DMS53 (cell line): ENCODE measurements at regions not wholly inside any gene's neighbourhood (a gene's known extent, or its start where the extent isn't known, plus 50 kb on each side); places are given as distances from the start of the nearest gene placed in this dataset.
"Not testable (repeated sequence)": the region's sequence is repeated elsewhere in the genome, so short reads cannot be mapped to it uniquely, and the experiment has no call there.

ENCODE experiments used
- DNase-seq: peaks from one replicate; lab custom pipeline; 2025; lab: John Stamatoyannopoulos, UW

GRCh38 chr14:105919458-105920150 lies 393.2 kb downstream of the TMEM121 start:
- no peak for DNase-seq

DNA sequence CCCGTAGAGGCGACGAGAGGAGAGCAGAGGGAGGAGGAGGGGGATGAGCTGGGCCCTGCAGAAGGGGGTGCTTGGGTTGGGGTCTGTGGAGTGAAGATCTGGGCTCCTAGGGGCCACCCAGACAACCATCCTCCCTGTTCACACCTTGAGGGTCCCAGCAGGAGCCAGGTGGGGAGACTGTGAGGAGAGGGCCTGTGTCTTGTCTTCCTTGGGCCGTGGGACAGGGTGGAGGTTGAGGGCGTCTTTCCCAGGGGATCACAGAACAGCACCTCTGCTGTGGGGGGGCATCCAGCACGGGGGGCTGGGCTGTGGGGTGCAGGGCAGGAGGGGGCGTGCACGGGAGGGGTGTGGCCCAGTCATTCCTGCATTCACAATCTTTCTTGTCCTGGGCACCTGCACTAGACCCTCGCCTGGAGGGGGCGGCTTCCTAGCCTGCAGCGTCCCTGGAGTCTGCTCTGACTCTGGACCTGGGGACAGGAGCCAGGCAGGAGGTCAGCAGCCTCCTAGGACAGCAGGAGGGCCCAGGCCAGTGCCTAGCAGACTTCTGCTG lies 393.8 kb downstream of the TMEM121 start:
- not testable (repeated sequence) for DNase-seq

GRCh38 chr14:105920803-105921755 lies 394.7 kb downstream of the TMEM121 start:
- not testable (repeated sequence) for DNase-seq

DNA sequence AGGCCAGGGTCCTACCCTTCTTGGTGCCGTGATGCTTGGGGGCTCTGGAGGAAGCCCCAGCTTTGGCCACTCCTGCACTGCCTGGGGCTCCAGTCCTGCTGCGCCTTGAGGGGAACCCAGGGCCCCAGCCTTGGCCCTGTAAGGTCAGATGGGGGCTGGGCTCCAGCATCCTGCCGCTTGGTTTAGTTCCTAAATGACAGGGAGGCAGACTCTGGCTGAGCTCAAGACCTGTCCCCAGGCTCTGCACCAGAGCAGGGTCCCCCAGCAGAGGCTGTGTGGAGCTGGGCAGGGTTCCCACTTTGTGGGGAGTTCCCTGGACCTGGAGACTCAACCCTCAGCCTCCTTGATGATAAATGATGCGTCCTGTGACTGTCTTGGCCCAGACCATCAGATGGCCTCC lies 395.4 kb downstream of the TMEM121 start:
- DNase-seq = not testable (repeated sequence)

GRCh38 chr14:105923520-105924191 lies 397.3 kb downstream of the TMEM121 start:
- DNase-seq = not testable (repeated sequence)

DNA sequence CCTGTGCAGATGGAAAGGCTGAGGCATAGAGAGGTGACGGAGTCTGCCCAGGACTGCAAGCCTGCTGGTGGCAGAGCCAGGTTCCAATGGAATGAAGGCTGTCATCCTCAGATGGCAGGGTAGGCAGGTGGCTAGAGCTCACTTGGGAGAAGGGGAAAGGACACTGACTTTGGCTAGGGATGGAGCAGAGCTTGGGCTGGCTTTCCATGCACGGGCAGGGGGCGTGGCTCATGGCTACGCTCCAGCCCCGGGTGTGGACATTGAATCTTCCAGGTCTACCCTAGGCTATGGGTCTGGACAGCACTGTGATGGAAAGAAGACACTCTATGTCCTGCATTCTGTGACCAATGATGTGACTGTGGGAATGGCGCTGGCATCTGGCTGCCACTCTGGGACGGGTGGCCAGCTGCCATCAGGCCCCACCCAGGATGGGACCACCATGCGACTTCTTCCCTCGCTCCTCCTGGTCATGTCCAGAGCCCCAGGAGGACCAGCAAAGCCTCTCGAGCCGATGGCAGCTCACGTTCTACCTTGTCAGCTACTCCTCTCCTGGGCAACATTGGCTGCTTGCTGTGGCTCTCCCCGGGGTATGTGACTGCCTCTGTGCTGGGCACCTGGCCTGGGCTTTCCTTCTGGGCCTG lies 398.7 kb downstream of the TMEM121 start:
- no peak for DNase-seq

GRCh38 chr14:105925615-105926372 lies 399.4 kb downstream of the TMEM121 start:
- no peak for DNase-seq

- DNase-seq = no peak
These were observed 400.2 kb downstream of the TMEM121 start for GRCh38 chr14:105926373-105927095.

DNA sequence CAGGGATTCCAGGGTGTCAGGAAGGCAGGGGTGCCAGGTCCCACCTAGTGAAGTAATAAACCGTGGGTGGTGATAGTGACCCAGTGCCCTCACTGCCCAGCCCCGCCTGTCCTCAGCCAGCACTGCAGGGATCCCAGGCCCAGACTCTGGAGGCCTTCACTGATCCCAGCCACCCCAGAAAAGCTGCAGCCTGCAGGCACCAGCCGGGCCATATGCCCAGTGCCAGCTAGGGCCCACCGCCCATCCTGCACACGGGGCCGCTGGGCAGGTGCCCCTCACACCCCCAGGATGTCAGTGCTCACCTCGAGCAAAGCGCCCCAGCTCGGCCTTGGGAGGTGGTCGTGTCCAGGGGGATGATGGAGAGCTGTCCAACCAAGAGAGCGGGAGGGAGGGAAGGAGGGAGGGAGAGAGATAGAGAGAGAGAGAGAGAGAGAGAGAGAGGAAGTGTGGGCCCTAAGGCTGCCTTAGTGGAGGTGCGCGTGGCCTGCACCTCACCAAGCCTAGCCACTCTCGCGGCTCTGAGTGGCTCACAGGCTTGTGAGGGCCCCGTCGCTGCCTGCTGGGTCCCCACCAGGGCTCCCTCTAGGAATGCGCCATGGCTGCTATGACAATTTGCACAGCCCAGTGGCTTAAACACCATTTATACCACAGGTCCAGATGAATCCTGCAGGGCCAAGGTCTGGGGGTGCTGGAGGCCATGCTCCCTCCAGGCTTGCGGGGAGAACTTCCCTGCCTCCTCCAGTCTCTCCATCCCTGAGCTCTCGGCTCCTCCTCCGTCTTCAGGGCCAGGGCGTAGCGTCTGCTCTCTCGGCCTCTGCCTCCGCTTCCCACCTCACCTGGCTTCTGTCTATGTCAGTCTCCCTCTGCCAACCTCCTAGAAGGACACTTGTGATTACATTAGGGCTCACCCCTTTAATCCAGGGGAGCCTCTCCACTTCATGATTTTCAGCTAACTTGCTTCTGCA lies 401.0 kb downstream of the TMEM121 start:
- DNase-seq = no peak

DNA sequence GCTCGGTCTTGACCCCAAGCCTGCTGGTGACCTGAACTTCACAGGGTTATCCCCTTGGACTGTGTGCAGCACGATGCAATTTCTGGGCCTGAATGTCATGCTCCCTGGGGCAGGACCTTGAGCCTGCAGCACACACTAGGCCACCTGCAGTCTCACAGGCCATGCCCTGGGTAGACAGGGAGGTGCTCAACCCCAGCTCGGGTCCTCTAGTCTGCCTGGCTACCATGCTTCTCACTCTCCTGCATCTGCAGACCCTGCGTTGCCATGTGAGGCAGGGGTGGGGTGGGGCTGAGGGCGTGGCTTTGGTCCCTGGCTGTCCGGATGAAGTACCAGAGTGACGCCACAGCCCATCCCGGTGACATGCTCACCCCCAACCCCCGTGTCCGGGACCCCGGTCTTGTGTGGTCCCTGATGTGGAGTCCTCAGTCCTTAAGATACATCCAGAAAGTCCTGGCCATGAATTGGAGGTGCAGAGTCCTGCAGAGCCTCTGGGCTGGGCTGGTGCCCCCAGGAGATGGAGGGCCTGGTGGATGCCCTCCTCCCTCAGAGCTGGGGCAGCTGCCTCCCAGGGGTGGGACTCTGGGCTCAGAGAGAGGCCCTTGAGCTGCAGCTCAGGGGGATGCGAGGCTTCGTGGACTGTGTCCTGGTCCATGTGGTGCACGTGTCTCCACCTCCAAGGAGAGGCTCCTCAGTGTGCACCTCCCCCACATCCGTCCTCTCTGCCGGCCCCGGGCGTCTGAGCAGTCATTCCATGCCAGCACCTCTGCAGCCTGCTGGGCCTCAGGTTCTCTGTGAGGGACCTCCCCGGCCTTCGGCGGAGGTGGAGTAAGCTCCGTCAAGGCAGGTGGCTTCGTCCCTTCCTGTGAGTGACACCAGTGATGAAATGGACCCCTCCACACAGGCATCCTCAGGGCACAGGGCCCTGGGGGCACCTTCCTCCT lies 402.1 kb downstream of the TMEM121 start:
- DNase-seq = not testable (repeated sequence)

GRCh38 chr14:105929327-105930081 lies 403.1 kb downstream of the TMEM121 start:
- no peak for DNase-seq

GRCh38 chr14:105930572-105930971 lies 404.2 kb downstream of the TMEM121 start:
- DNase-seq = no peak

DNA sequence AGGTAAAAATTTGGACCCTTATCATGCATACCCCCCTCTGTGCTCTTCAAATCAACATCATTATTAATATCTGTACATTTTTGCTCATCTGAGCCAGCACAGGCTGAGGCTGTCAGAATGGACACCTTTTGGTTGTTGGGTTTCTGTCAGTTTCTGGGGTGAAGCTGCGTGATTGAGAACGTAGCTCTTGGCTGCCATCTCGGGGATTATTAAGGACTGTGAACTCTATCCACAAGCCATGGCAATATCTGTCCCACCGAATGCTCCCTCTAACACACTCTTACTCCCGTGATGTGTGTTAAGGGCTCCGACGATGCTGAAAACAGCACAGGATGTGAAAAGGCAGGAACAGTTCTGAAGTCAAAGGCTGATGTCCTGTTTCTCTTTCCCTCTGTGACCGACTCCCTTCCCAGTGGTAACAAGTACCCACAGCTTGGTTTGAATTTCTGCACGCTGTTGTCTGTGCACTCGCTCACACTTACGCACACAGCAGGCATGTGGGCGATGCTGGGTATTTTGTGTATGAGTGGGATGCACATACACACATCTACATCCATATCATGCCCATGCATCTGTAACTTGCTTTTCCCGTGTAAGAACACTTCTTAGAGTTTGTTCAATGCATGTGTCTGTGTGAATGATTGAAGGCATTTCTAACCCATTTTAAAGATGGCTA lies 405.6 kb downstream of the TMEM121 start:
- DNase-seq = no peak

DNA sequence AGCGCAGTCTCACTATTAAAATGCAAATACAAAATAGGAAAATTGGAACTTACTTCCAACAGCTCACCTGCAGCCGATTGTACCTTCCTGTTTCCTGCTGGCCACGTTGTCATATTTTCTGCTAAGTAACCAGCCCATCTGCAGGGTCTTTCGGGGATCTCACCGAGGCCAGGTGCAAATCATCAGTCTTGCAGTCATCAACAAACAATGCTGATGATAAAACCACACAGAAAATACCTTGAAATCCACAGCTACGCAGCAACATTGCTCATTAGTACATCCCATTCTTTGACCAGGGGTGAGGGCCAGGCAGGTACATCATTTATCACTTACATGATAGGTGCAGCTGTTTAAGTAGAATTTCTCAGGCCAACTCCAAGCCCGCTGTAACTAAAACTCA lies 406.9 kb downstream of the TMEM121 start:
- no peak for DNase-seq

DNA sequence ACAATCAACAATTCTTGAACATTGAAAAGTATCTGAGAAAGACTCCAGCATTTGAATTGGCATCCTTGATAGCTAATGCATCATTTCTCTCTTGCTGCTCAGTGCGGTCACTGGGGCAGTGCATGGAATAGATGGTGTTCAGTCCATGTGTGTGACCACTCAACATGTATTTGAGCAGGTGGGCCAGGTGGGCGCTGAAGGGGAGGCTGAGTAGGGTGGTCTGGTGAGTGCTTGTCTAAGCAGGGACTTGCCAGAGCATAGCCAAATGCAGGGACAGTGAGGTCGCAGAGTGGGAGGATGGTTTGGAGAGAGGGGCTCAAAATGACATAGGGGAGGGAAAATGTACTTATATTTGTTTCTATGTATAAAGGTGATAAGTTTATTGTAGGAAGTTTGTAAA lies 409.0 kb downstream of the TMEM121 start:
- no peak for DNase-seq

GRCh38 chr14:105937253-105938054 lies 411.1 kb downstream of the TMEM121 start:
- no peak for DNase-seq
